ENCODE measurements at regions not wholly inside any gene's neighbourhood (a gene's known extent, or its start where the extent isn't known, plus 50 kb on each side); places are given as distances from the start of the nearest gene placed in this dataset.

GRCh38 chr3:176950743-176951142 is 246.5 kb downstream of the TBL1XR1 start:
- no peaks in the 10 kb centered on the region for H3K36me3 ChIP-seq (ENCODE audit: control insufficient read depth, insufficient read depth, low read length)
- no peak for DNase-seq (ENCODE audit: extremely low read depth in 1 of 4, low spot score in 3 of 4)
- H3K9me1 ChIP-seq (ENCODE audit: control insufficient read depth, insufficient read depth, low read length) = no peaks in the 10 kb centered on the region
- ChIA-PET POLR2A (no interaction called here), CTCF (ENCODE audit: low intra/inter-chr PET ratio) (no interaction called here)
- H3K9me3 ChIP-seq (replicated peaks; ENCODE audit: control insufficient read depth, insufficient read depth, low read depth, low read length) = no peaks in the 10 kb centered on the region
- in situ Hi-C loops (cut with MboI) (no loop called here), intact Hi-C loops (cut with micrococcal nuclease) (no loop called here)
- H3K4me3 ChIP-seq = no peak overlapping the region
- no peak overlapping the region for H3K27ac ChIP-seq (ENCODE audit: extremely low read depth, low read depth, low read length)
- no peak overlapping the region for H3K9ac ChIP-seq (ENCODE audit: insufficient read depth in 1 of 2, low read depth in 2 of 2, low read length in 2 of 2)
- H3K4me1 ChIP-seq (replicated peaks in 1 of 2; ENCODE audit: control insufficient read depth in 2 of 2, insufficient read depth in 2 of 2, low read length in 2 of 2) = no peaks in the 10 kb centered on the region
- no peak overlapping the region for H2AFZ ChIP-seq (ENCODE audit: low read depth, low read length)
- no peak for TF ChIP-seq THRAP3 (IDR thresholded peaks at IDR 0.05; ENCODE audit: borderline replicate concordance)
- TF ChIP-seq ELF1 (tag; IDR thresholded peaks at IDR 0.05) = no peak
- TF ChIP-seq ZNF133 (CRISPR knock-in tag; IDR thresholded peaks at IDR 0.05) = no peak
- TF ChIP-seq PRPF4 (IDR thresholded peaks at IDR 0.05; ENCODE audit: insufficient read depth, low read depth, low read length, poor library complexity, severe bottlenecking) = no peak
- WGBS (ENCODE audit: insufficient coverage, low coverage, missing lambda C conversion rate) = 13% methylated on average over 3 of the region's 3 CpGs
- no peaks in the 10 kb centered on the region for H3K79me2 ChIP-seq (ENCODE audit: control insufficient read depth, insufficient read depth, low read length)
- no TSS peak for BruUV-seq (replicated peaks)
- no peak for ATAC-seq
- FAIRE-seq = no peak
- no peaks in the 10 kb centered on the region; a peak in 1 of 5 replicates for H3K27me3 ChIP-seq (ENCODE audit: control insufficient read depth in 2 of 2, insufficient read depth in 2 of 2, low read length in 2 of 2)
- no peak overlapping the region for H3K4me2 ChIP-seq (ENCODE audit: insufficient read depth, low read length)
- no peaks in the 10 kb centered on the region for H4K20me1 ChIP-seq (replicated peaks; ENCODE audit: control insufficient read depth, insufficient read depth, low read length)

- ChIA-PET POLR2A (no interaction called here), CTCF (ENCODE audit: low intra/inter-chr PET ratio) (no interaction called here)
- Histone ChIP-seq H3K9me3 (replicated peaks; ENCODE audit: control insufficient read depth, insufficient read depth, low read depth, low read length) (no peaks in the 10 kb centered on the region), H3K9ac (ENCODE audit: insufficient read depth in 1 of 2, low read depth in 2 of 2, low read length in 2 of 2) (no peak overlapping the region), H3K9me1 (ENCODE audit: control insufficient read depth, insufficient read depth, low read length) (no peaks in the 10 kb centered on the region), H3K27ac (ENCODE audit: extremely low read depth, low read depth, low read length) (no peak overlapping the region), H3K4me2 (ENCODE audit: insufficient read depth, low read length) (no peak overlapping the region), H4K20me1 (replicated peaks; ENCODE audit: control insufficient read depth, insufficient read depth, low read length) (no peaks in the 10 kb centered on the region), H2AFZ (ENCODE audit: low read depth, low read length) (no peak overlapping the region), H3K79me2 (ENCODE audit: control insufficient read depth, insufficient read depth, low read length) (no peaks in the 10 kb centered on the region), H3K4me3 (no peak overlapping the region), H3K27me3 (ENCODE audit: control insufficient read depth in 2 of 2, insufficient read depth in 2 of 2, low read length in 2 of 2) (no peaks in the 10 kb centered on the region; a peak in 1 of 5 replicates), H3K4me1 (replicated peaks in 1 of 2; ENCODE audit: control insufficient read depth in 2 of 2, insufficient read depth in 2 of 2, low read length in 2 of 2) (no peaks in the 10 kb centered on the region), H3K36me3 (ENCODE audit: control insufficient read depth, insufficient read depth, low read length) (no peaks in the 10 kb centered on the region)
- WGBS (ENCODE audit: insufficient coverage, low coverage, missing lambda C conversion rate) = 9% methylated on average over 2 of the region's 2 CpGs
- intact Hi-C loops (cut with micrococcal nuclease) = no loop called here
- TF ChIP-seq MITF (IDR thresholded peaks at IDR 0.05) (no peak), ZNF551 (CRISPR knock-in tag; IDR thresholded peaks at IDR 0.05) (no peak), E2F4 (CRISPR knock-in tag; IDR thresholded peaks at IDR 0.05; ENCODE audit: low read depth) (no peak), SOX6 (IDR thresholded peaks at IDR 0.05) (no peak), PPARD (CRISPR knock-in tag; IDR thresholded peaks at IDR 0.05) (no peak), BACH1 (tag; IDR thresholded peaks at IDR 0.05) (no peak)
- DNase-seq (ENCODE audit: extremely low read depth in 1 of 4, low spot score in 3 of 4) (no peak), ATAC-seq (no peak), FAIRE-seq (no peak)
- BruUV-seq (replicated peaks) = no TSS peak
- in situ Hi-C loops (cut with MboI) = loop anchor here (10.0 kb wide), 1 partner anchor 837 kb away; no protein-coding TSS in a partner anchor
These were observed 249.1 kb downstream of the TBL1XR1 start for GRCh38 chr3:176948151-176948550.

Data from K562 (cell line).